ENCODE measurements at regions not wholly inside any gene's neighbourhood (a gene's known extent, or its start where the extent isn't known, plus 50 kb on each side); places are given as distances from the start of the nearest gene placed in this dataset.

DNA sequence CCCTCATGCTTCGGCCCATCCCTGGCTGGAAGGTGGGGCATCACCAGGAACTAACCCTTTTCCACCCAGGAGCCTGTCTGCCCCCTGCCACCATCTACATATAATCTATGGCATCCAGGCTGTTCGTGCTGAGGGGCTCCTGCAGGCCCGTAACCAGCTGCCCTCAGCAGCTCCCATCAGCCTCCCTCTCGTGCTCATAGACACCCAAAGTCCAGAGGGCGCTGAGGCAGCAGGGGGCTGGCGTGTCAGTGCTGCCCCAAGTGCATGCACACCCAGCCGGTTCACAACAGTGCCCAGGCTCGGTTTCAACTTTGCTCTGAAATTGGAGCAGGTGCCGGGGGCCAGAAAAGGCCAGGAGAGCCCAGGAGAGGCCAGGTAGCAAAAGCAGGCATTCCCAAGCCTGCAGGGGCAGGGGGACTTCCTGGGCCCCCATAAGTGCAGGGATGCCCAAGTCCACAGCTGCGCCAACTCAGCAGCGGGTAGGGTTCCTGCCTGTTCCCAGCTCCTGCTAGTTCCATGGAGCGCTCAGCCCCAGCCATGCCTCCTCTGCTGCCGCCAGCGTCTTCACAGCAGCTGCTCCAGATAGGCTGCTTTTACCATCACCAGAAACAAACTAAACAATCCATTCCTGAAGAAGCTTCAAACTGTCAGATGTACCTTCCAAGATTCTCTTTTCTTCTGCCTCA, 558.2 kb upstream of the GNPDA2 start:
- H3K27me3 ChIP-seq (ENCODE audit: insufficient read depth, low read depth, low read length): no peaks in the 10 kb centered on the region
- no peaks in the 10 kb centered on the region for H3K79me2 ChIP-seq (replicated peaks; ENCODE audit: insufficient read depth, low read length)
- no peak overlapping the region for H3K27ac ChIP-seq (ENCODE audit: low read length)
- H3K4me3 ChIP-seq (ENCODE audit: low read length): no peak overlapping the region
- H3K9me2 ChIP-seq (ENCODE audit: insufficient read depth, low read length): no peaks in the 10 kb centered on the region
- H3K36me3 ChIP-seq (ENCODE audit: insufficient read depth, low read length): no peaks in the 10 kb centered on the region
- H3K4me2 ChIP-seq (ENCODE audit: low read length): no peak overlapping the region
- H2AFZ ChIP-seq (ENCODE audit: low read depth, low read length): no peak overlapping the region
- no peaks in the 10 kb centered on the region for H3F3A ChIP-seq (ENCODE audit: insufficient read depth, low read length, poor library complexity, severe bottlenecking)
- TF ChIP-seq EP300 (conservative IDR thresholded peaks at IDR 0.05; ENCODE audit: poor library complexity, severe bottlenecking): no peak
- TF ChIP-seq, protein P1, sequence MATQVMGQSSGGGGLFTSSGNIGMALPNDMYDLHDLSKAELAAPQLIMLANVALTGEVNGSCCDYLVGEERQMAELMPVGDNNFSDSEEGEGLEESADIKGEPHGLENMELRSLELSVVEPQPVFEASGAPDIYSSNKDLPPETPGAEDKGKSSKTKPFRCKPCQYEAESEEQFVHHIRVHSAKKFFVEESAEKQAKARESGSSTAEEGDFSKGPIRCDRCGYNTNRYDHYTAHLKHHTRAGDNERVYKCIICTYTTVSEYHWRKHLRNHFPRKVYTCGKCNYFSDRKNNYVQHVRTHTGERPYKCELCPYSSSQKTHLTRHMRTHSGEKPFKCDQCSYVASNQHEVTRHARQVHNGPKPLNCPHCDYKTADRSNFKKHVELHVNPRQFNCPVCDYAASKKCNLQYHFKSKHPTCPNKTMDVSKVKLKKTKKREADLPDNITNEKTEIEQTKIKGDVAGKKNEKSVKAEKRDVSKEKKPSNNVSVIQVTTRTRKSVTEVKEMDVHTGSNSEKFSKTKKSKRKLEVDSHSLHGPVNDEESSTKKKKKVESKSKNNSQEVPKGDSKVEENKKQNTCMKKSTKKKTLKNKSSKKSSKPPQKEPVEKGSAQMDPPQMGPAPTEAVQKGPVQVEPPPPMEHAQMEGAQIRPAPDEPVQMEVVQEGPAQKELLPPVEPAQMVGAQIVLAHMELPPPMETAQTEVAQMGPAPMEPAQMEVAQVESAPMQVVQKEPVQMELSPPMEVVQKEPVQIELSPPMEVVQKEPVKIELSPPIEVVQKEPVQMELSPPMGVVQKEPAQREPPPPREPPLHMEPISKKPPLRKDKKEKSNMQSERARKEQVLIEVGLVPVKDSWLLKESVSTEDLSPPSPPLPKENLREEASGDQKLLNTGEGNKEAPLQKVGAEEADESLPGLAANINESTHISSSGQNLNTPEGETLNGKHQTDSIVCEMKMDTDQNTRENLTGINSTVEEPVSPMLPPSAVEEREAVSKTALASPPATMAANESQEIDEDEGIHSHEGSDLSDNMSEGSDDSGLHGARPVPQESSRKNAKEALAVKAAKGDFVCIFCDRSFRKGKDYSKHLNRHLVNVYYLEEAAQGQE (IDR thresholded peaks at IDR 0.05; ENCODE audit: borderline replicate concordance): no peak
- no peak for TF ChIP-seq TAF1 (IDR thresholded peaks at IDR 0.05; ENCODE audit: low read depth)
- no peak for TF ChIP-seq EZH2 (IDR thresholded peaks at IDR 0.05; ENCODE audit: borderline replicate concordance, insufficient read depth, low read length, poor library complexity, severe bottlenecking)
- H3K9me3 ChIP-seq (ENCODE audit: low read length): no peaks in the 10 kb centered on the region
- H4K20me1 ChIP-seq (ENCODE audit: insufficient read depth): no peaks in the 10 kb centered on the region
- H3K9ac ChIP-seq (ENCODE audit: low read length): no peak overlapping the region

DNA sequence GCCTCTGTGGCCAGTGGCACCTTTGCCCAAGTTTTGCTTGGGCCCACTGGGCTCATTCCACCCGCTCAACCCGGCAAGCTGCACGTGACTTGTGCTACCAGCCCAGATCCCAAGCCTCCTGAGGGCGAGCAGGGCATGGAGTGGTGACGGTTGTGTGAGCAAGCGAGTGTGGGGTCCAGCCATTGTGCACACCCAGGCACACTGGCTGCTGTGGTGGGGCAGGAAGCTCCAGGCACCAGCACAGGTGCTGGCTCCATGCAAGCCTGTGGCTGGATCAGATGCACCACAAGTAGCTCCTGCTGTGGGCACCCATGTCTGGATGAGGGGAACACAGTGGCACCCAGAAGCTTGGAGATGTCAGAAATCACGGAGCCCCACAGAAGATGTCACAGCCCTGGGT, 557.0 kb upstream of the GNPDA2 start:
- Histone ChIP-seq H3K36me3 (ENCODE audit: insufficient read depth, low read length) (no peaks in the 10 kb centered on the region), H4K20me1 (ENCODE audit: insufficient read depth) (no peaks in the 10 kb centered on the region), H3F3A (ENCODE audit: insufficient read depth, low read length, poor library complexity, severe bottlenecking) (no peaks in the 10 kb centered on the region), H3K4me2 (ENCODE audit: low read length) (no peak overlapping the region), H3K9ac (ENCODE audit: low read length) (no peak overlapping the region), H3K4me3 (ENCODE audit: low read length) (no peak overlapping the region), H2AFZ (ENCODE audit: low read depth, low read length) (no peak overlapping the region), H3K27me3 (ENCODE audit: insufficient read depth, low read depth, low read length) (no peaks in the 10 kb centered on the region), H3K79me2 (replicated peaks; ENCODE audit: insufficient read depth, low read length) (no peaks in the 10 kb centered on the region), H3K9me2 (ENCODE audit: insufficient read depth, low read length) (no peaks in the 10 kb centered on the region), H3K27ac (ENCODE audit: low read length) (no peak overlapping the region), H3K9me3 (ENCODE audit: low read length) (no peaks in the 10 kb centered on the region)
- TF ChIP-seq TAF1 (IDR thresholded peaks at IDR 0.05; ENCODE audit: low read depth) (no peak), EP300 (conservative IDR thresholded peaks at IDR 0.05; ENCODE audit: poor library complexity, severe bottlenecking) (no peak), POLR2AphosphoS5 (IDR thresholded peaks at IDR 0.05) (no peak), MXI1 (conservative IDR thresholded peaks at IDR 0.05; ENCODE audit: poor library complexity, severe bottlenecking) (no peak), EZH2 (IDR thresholded peaks at IDR 0.05; ENCODE audit: borderline replicate concordance, insufficient read depth, low read length, poor library complexity, severe bottlenecking) (no peak), SMC3 (conservative IDR thresholded peaks at IDR 0.05; ENCODE audit: poor library complexity) (no peak), RAD21 (conservative IDR thresholded peaks at IDR 0.05) (no peak)
- TF ChIP-seq, protein P2, sequence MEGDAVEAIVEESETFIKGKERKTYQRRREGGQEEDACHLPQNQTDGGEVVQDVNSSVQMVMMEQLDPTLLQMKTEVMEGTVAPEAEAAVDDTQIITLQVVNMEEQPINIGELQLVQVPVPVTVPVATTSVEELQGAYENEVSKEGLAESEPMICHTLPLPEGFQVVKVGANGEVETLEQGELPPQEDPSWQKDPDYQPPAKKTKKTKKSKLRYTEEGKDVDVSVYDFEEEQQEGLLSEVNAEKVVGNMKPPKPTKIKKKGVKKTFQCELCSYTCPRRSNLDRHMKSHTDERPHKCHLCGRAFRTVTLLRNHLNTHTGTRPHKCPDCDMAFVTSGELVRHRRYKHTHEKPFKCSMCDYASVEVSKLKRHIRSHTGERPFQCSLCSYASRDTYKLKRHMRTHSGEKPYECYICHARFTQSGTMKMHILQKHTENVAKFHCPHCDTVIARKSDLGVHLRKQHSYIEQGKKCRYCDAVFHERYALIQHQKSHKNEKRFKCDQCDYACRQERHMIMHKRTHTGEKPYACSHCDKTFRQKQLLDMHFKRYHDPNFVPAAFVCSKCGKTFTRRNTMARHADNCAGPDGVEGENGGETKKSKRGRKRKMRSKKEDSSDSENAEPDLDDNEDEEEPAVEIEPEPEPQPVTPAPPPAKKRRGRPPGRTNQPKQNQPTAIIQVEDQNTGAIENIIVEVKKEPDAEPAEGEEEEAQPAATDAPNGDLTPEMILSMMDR (IDR thresholded peaks at IDR 0.05; ENCODE audit: poor library complexity, severe bottlenecking): no peak
- TF ChIP-seq, protein P1 (IDR thresholded peaks at IDR 0.05; ENCODE audit: borderline replicate concordance): no peak
